Liver (tissue), 3 donors: ENCODE measurements at regions not wholly inside any gene's neighbourhood (a gene's known extent, or its start where the extent isn't known, plus 50 kb on each side); places are given as distances from the start of the nearest gene placed in this dataset.

Experiments
- EGR1 ChIP-seq, 2 donors: IDR thresholded peaks; 2 replicates each; pipeline ENCODE4 v1.6.1; 2016 to 2018; ENCODE audit warnings: antibody characterized with exemption in 2 of 2, low read depth in 2 of 2
- HNF4A ChIP-seq, 2 donors: conservative IDR thresholded peaks; 2 replicates each; pipeline ENCODE4 v1.6.1; 2016; ENCODE audit warnings: antibody characterized with exemption in 2 of 2, mild to moderate bottlenecking in 2 of 2
- MAX ChIP-seq: IDR thresholded peaks from 2 replicates; pipeline ENCODE4 v1.6.1; 2016; ENCODE audit warnings: antibody characterized with exemption
- TF ChIP-seq, protein P1 (sequence below): fragments of 150-350 bp; IDR thresholded peaks from 2 replicates; pipeline ENCODE4 v1.5.1; 2017; ENCODE audit warnings: improper control_type of control experiment, low read depth, low read length; ENCODE audit not compliant: missing input control
- TF ChIP-seq, protein P2 (sequence below): IDR thresholded peaks from 2 replicates; pipeline ENCODE4 v1.6.1; 2016; ENCODE audit warnings: antibody characterized with exemption, mild to moderate bottlenecking
- donor health status: healthy.
- donor health status: healthy.

- TF ChIP-seq, protein P1, sequence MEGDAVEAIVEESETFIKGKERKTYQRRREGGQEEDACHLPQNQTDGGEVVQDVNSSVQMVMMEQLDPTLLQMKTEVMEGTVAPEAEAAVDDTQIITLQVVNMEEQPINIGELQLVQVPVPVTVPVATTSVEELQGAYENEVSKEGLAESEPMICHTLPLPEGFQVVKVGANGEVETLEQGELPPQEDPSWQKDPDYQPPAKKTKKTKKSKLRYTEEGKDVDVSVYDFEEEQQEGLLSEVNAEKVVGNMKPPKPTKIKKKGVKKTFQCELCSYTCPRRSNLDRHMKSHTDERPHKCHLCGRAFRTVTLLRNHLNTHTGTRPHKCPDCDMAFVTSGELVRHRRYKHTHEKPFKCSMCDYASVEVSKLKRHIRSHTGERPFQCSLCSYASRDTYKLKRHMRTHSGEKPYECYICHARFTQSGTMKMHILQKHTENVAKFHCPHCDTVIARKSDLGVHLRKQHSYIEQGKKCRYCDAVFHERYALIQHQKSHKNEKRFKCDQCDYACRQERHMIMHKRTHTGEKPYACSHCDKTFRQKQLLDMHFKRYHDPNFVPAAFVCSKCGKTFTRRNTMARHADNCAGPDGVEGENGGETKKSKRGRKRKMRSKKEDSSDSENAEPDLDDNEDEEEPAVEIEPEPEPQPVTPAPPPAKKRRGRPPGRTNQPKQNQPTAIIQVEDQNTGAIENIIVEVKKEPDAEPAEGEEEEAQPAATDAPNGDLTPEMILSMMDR: no peak
- TF ChIP-seq EGR1 (IDR thresholded peaks at IDR 0.05; ENCODE audit: low read depth in 2 of 2) (no peak), HNF4A (conservative IDR thresholded peaks at IDR 0.05) (no peak), MAX (no peak)
- TF ChIP-seq, protein P2, sequence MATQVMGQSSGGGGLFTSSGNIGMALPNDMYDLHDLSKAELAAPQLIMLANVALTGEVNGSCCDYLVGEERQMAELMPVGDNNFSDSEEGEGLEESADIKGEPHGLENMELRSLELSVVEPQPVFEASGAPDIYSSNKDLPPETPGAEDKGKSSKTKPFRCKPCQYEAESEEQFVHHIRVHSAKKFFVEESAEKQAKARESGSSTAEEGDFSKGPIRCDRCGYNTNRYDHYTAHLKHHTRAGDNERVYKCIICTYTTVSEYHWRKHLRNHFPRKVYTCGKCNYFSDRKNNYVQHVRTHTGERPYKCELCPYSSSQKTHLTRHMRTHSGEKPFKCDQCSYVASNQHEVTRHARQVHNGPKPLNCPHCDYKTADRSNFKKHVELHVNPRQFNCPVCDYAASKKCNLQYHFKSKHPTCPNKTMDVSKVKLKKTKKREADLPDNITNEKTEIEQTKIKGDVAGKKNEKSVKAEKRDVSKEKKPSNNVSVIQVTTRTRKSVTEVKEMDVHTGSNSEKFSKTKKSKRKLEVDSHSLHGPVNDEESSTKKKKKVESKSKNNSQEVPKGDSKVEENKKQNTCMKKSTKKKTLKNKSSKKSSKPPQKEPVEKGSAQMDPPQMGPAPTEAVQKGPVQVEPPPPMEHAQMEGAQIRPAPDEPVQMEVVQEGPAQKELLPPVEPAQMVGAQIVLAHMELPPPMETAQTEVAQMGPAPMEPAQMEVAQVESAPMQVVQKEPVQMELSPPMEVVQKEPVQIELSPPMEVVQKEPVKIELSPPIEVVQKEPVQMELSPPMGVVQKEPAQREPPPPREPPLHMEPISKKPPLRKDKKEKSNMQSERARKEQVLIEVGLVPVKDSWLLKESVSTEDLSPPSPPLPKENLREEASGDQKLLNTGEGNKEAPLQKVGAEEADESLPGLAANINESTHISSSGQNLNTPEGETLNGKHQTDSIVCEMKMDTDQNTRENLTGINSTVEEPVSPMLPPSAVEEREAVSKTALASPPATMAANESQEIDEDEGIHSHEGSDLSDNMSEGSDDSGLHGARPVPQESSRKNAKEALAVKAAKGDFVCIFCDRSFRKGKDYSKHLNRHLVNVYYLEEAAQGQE: no peak
These were observed 281.9 kb downstream of the RBM26 start for GRCh38 chr13:79124183-79124582.
